Prostate gland (tissue), 2 donors: ENCODE measurements at regions not wholly inside any gene's neighbourhood (a gene's known extent, or its start where the extent isn't known, plus 50 kb on each side); places are given as distances from the start of the nearest gene placed in this dataset.

Experiments
- DNase-seq: peaks from one replicate; pipeline ENCODE4 v3.0.0-alpha.2; 2019; ENCODE audit warnings: low spot score
- H3K27ac ChIP-seq, 2 donors: fragments of 200-600 bp; sonication (generic); 2 replicates each; pipeline ENCODE4 v1.5.1; 2017 to 2019
- H3K27me3 ChIP-seq: fragments of 200-600 bp; sonication (generic); replicated peaks from 2 replicates; pipeline ENCODE4 v1.5.1; 2019; ENCODE audit not compliant: insufficient read depth
- H3K36me3 ChIP-seq, 2 donors: fragments of 200-600 bp; sonication (generic); 1 replicate in 1 of 2; 2 replicates in 1 of 2; pipeline versions ENCODE4 v1.5.1 to v1.8.1; 2017 to 2019
- H3K4me1 ChIP-seq: fragments of 200-600 bp; sonication (generic); replicated peaks from 2 replicates; pipeline ENCODE4 v1.5.1; 2019
- H3K4me3 ChIP-seq, 2 donors: fragments of 200-600 bp; sonication (generic); 2 replicates each; pipeline ENCODE4 v1.5.1; 2017 to 2019
- H3K9me3 ChIP-seq: fragments of 200-600 bp; sonication (generic); 2 replicates; pipeline ENCODE4 v1.5.1; 2017
- POLR2A ChIP-seq: fragments of 450-650 bp; IDR thresholded peaks from one replicate; pipeline ENCODE4 v1.6.1; 2016; ENCODE audit warnings: antibody characterized with exemption, mild to moderate bottlenecking
- POLR2AphosphoS5 ChIP-seq: sonication (generic); formaldehyde crosslinking; IDR thresholded peaks from one replicate; pipeline ENCODE4 v1.6.1; 2017; ENCODE audit warnings: antibody characterized with exemption
- WGBS: methylation state at CpG from one replicate; pipeline ENCODE4 v1.1.5; 2018; 5-methylcytosine and 5-hydroxymethylcytosine counted together
- intact Hi-C: fragments of 100-400 bp; cut with DNase I; formaldehyde crosslinking; loops from one replicate; pipeline ENCODE4 v1.14.2; 2022
- TF ChIP-seq, protein P1 (sequence below), 4 experiments: fragments of 200-600 bp in 2 of 4; fragments of 450-650 bp in 2 of 4; sonication (generic) in 2 of 4; IDR thresholded peaks; 1 replicate in 3 of 4; 2 replicates in 1 of 4; pipeline ENCODE4 v1.5.1; 2016 to 2019; ENCODE audit warnings: antibody characterized with exemption in 4 of 4, mild to moderate bottlenecking in 2 of 4, moderate library complexity in 2 of 4

DNA sequence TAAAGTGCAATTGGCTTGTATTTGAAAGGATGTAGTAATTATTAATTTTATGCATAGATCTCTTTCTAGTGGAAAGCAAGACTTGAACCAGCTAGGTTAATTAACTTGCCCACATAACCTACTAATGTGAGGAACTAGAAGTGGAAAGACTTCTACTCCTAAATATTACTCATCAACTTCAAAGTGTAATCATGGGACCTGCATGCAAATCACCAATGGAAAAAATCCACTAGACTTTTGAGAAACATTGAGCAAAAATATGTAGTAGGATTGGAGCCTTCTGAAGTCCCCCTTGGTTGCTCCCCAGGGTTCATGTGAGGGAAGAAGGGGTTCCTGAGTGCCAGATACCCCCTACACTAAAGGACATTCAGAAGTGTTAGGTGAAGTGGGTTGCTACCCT lies 240.2 kb downstream of the PTEN start:
- Histone ChIP-seq H3K27ac (no peak overlapping the region), H3K4me1 (no peaks in the 10 kb centered on the region), H3K36me3 (no peaks in the 10 kb centered on the region), H3K4me3 (no peak overlapping the region), H3K9me3 (no peaks in the 10 kb centered on the region), H3K27me3 (no peaks in the 10 kb centered on the region)
- TF ChIP-seq, protein P1, sequence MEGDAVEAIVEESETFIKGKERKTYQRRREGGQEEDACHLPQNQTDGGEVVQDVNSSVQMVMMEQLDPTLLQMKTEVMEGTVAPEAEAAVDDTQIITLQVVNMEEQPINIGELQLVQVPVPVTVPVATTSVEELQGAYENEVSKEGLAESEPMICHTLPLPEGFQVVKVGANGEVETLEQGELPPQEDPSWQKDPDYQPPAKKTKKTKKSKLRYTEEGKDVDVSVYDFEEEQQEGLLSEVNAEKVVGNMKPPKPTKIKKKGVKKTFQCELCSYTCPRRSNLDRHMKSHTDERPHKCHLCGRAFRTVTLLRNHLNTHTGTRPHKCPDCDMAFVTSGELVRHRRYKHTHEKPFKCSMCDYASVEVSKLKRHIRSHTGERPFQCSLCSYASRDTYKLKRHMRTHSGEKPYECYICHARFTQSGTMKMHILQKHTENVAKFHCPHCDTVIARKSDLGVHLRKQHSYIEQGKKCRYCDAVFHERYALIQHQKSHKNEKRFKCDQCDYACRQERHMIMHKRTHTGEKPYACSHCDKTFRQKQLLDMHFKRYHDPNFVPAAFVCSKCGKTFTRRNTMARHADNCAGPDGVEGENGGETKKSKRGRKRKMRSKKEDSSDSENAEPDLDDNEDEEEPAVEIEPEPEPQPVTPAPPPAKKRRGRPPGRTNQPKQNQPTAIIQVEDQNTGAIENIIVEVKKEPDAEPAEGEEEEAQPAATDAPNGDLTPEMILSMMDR (IDR thresholded peaks at IDR 0.05): no peak
- TF ChIP-seq POLR2A (no peak), POLR2AphosphoS5 (no peak)
- DNase-seq: no peak
- intact Hi-C loops: no loop called here

GRCh38 chr10:88104223-88104622 lies 240.8 kb downstream of the PTEN start:
- no peaks in the 10 kb centered on the region for H3K27me3 ChIP-seq
- no peak overlapping the region for H3K4me3 ChIP-seq
- H3K9me3 ChIP-seq: no peaks in the 10 kb centered on the region
- DNase-seq: no peak
- WGBS: 94% methylated on average over 2 of the region's 2 CpGs
- intact Hi-C loops: no loop called here
- no peak overlapping the region for H3K27ac ChIP-seq
- H3K36me3 ChIP-seq: no peaks in the 10 kb centered on the region
- TF ChIP-seq, protein P1 (IDR thresholded peaks at IDR 0.05): no peak
- no peak for TF ChIP-seq POLR2AphosphoS5
- H3K4me1 ChIP-seq: no peaks in the 10 kb centered on the region

- no peaks in the 10 kb centered on the region for H3K36me3 ChIP-seq
- DNase-seq: no peak
- no peaks in the 10 kb centered on the region for H3K27me3 ChIP-seq
- 98% methylated on average over 2 of the region's 2 CpGs for WGBS
- H3K9me3 ChIP-seq: no peaks in the 10 kb centered on the region
- TF ChIP-seq POLR2AphosphoS5: no peak
- TF ChIP-seq, protein P1 (IDR thresholded peaks at IDR 0.05): no peak
- no peak for TF ChIP-seq POLR2A
- no peak overlapping the region for H3K4me3 ChIP-seq
- no peak overlapping the region for H3K27ac ChIP-seq
- H3K4me1 ChIP-seq: no peaks in the 10 kb centered on the region
- intact Hi-C loops: no loop called here
These were observed 242.9 kb downstream of the PTEN start for GRCh38 chr10:88106366-88106765.

- whole genome bisulfite sequencing: 89% methylated on average over 4 of the region's 4 CpGs
- Histone ChIP-seq H3K9me3 (no peaks in the 10 kb centered on the region), H3K27ac (no peak overlapping the region), H3K27me3 (no peaks in the 10 kb centered on the region), H3K36me3 (no peaks in the 10 kb centered on the region), H3K4me1 (no peaks in the 10 kb centered on the region), H3K4me3 (no peak overlapping the region)
- DNase-seq: no peak
- intact Hi-C loops: no loop called here
- TF ChIP-seq, protein P1 (IDR thresholded peaks at IDR 0.05): no peak
- TF ChIP-seq POLR2A (no peak), POLR2AphosphoS5 (no peak)
These were observed 244.1 kb downstream of the PTEN start for GRCh38 chr10:88107296-88108097.

DNA sequence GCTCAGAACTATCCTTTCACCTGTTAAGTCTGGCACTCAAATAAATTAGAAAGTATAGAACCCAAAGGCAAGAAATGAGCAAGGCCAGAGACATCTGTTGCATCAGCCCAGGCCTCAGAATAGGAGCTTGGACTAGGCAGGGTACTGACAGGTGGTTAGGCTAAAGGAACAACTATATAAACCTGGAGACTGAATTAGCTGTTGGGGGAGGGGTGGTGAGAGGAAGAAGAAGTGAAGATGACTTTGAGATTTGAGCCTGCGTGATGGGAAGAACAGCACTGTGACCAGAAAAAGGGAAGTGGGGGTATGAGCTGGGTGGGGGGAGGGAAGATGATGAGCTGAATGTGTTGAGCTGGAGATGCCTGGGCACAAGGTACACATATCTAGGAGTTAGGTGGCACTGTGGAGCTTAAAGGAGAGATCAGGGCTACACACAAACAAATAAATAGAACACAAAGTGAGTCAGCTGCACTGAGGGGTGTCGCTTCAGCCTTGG lies 244.7 kb downstream of the PTEN start:
- intact Hi-C loops: no loop called here
- Histone ChIP-seq H3K9me3 (no peaks in the 10 kb centered on the region), H3K36me3 (no peaks in the 10 kb centered on the region), H3K27me3 (no peaks in the 10 kb centered on the region), H3K4me1 (no peaks in the 10 kb centered on the region), H3K4me3 (no peak overlapping the region), H3K27ac (no peak overlapping the region)
- TF ChIP-seq POLR2AphosphoS5 (no peak), POLR2A (no peak)
- TF ChIP-seq, protein P1 (IDR thresholded peaks at IDR 0.05): no peak
- DNase-seq: no peak
- 87% methylated on average over 2 of the region's 2 CpGs for WGBS
